Gastroesophageal sphincter (tissue), 4 donors: ENCODE measurements at regions not wholly inside any gene's neighbourhood (a gene's known extent, or its start where the extent isn't known, plus 50 kb on each side); places are given as distances from the start of the nearest gene placed in this dataset.

ENCODE experiments used
- ATAC-seq: fragments of 150-250 bp; one replicate; pipeline ENCODE4 v1.9.1; 2016; ENCODE audit warnings: mild to moderate bottlenecking, moderate library complexity
- H3K27ac ChIP-seq, 4 donors: fragments of 200-600 bp; sonication (generic) in 3 of 4; 1 replicate in 3 of 4; 2 replicates in 1 of 4; pipeline ENCODE4 v1.5.1; 2016 to 2019
- H3K27me3 ChIP-seq: fragments of 200-600 bp; sonication (generic); one replicate; pipeline ENCODE4 v1.5.1; 2019
- H3K36me3 ChIP-seq, 2 donors: fragments of 200-600 bp; sonication (generic); one replicate each; pipeline ENCODE4 v1.5.1; 2019; ENCODE audit warnings: control low read depth in 1 of 2
- H3K4me1 ChIP-seq, 3 donors: fragments of 200-600 bp; sonication (generic); 1 replicate in 2 of 3; 2 replicates in 1 of 3; pipeline ENCODE4 v1.5.1; 2016 to 2019; ENCODE audit warnings: control low read depth in 2 of 3
- H3K4me3 ChIP-seq, 2 donors: fragments of 200-600 bp; sonication (generic); one replicate each; pipeline ENCODE4 v1.5.1; 2019; ENCODE audit warnings: mild to moderate bottlenecking in 1 of 2, moderate library complexity in 1 of 2
- H3K9me3 ChIP-seq, 3 donors: fragments of 200-600 bp; sonication (generic); one replicate each; pipeline ENCODE4 v1.5.1; 2017 to 2019; ENCODE audit warnings: control low read depth in 2 of 3
- EP300 ChIP-seq: sonication (generic); formaldehyde crosslinking; IDR thresholded peaks from one replicate; pipeline ENCODE4 v1.6.1; 2017; ENCODE audit warnings: antibody characterized with exemption, mild to moderate bottlenecking
- POLR2A ChIP-seq, 2 donors: fragments of 450-650 bp; IDR thresholded peaks; one replicate each; pipeline ENCODE4 v1.6.1; 2017; ENCODE audit warnings: antibody characterized with exemption in 2 of 2, mild to moderate bottlenecking in 2 of 2, moderate library complexity in 1 of 2
- POLR2AphosphoS5 ChIP-seq: sonication (generic); formaldehyde crosslinking; IDR thresholded peaks from one replicate; pipeline ENCODE4 v1.6.1; 2017; ENCODE audit warnings: antibody characterized with exemption
- whole genome bisulfite sequencing, 2 donors: methylation state at CpG; one replicate each; pipeline ENCODE4 v1.1.5; 2018; ENCODE audit warnings: low coverage in 1 of 2; 5-methylcytosine and 5-hydroxymethylcytosine counted together
- TF ChIP-seq, protein P1 (sequence below), 4 experiments: fragments of 200-600 bp in 2 of 4; fragments of 450-650 bp in 2 of 4; sonication (generic) in 1 of 4; IDR thresholded peaks; one replicate each; pipeline ENCODE4 v1.5.1; 2017 to 2019; ENCODE audit warnings: antibody characterized with exemption in 4 of 4, mild to moderate bottlenecking in 2 of 4, moderate library complexity in 2 of 4

DNA sequence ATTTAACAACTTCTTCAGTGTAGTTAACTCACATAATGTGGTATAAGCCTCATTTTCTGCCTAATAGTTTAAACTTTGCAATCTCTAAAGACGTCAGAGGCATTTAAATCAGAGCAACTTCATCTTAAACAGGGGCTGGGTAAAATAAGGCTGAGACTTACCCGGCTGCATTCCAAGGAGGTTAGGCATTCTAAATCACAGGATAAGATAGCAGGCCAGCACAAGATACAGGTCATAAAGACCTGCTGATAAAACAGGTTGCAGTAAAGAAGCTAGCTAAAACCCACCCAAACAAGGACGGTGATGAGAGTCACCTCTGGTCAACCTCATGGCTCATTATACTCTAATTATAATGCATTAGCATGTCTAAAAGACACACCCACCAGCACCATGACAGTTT, 115.6 kb upstream of the PKP2 start:
- TF ChIP-seq POLR2A (IDR thresholded peaks at IDR 0.05) (no peak), EP300 (no peak), POLR2AphosphoS5 (no peak)
- TF ChIP-seq, protein P1, sequence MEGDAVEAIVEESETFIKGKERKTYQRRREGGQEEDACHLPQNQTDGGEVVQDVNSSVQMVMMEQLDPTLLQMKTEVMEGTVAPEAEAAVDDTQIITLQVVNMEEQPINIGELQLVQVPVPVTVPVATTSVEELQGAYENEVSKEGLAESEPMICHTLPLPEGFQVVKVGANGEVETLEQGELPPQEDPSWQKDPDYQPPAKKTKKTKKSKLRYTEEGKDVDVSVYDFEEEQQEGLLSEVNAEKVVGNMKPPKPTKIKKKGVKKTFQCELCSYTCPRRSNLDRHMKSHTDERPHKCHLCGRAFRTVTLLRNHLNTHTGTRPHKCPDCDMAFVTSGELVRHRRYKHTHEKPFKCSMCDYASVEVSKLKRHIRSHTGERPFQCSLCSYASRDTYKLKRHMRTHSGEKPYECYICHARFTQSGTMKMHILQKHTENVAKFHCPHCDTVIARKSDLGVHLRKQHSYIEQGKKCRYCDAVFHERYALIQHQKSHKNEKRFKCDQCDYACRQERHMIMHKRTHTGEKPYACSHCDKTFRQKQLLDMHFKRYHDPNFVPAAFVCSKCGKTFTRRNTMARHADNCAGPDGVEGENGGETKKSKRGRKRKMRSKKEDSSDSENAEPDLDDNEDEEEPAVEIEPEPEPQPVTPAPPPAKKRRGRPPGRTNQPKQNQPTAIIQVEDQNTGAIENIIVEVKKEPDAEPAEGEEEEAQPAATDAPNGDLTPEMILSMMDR (IDR thresholded peaks at IDR 0.05) = no peak
- Histone ChIP-seq H3K27ac (no peak overlapping the region), H3K9me3 (peaks cover 0 to 7% (median 0%) of the 10 kb centered on the region in 3 donors), H3K4me3 (no peak overlapping the region), H3K4me1 (no peaks in the 10 kb centered on the region), H3K27me3 (no peaks in the 10 kb centered on the region), H3K36me3 (no peaks in the 10 kb centered on the region)
- no peak for ATAC-seq
- WGBS, 2 donors = 15 to 46% methylated on average over 3 of the region's 3 CpGs

DNA sequence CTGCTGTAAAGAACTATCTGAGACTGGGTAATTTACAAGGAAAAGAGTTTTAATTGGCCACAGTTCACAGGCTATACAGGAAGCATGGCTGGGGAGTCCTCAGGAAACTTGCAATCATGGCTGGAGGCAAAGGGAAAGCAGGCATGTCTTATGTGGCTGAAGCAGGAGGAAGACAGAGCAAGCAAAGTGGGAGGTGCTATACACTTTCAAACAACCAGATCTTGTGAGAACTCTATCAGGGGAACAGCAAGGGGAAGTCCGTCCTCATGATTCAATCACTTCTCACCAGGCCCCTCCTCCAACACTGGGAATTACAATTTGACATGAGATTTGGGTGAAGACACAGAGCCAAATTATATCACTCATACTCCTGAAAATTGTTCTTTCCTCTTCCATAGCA, 109.5 kb upstream of the PKP2 start:
- peaks cover 3% of the 10 kb centered on the region for H3K27me3 ChIP-seq
- no peak for TF ChIP-seq POLR2A (IDR thresholded peaks at IDR 0.05)
- no peak for TF ChIP-seq POLR2AphosphoS5
- TF ChIP-seq, protein P1 (IDR thresholded peaks at IDR 0.05) = no peak
- no peak for TF ChIP-seq EP300
- ATAC-seq = no peak
- no peak overlapping the region for H3K4me3 ChIP-seq
- H3K27ac ChIP-seq = no peak overlapping the region
- peaks cover 0 to 33% (median 0%) of the 10 kb centered on the region in 3 donors for H3K9me3 ChIP-seq
- WGBS, 2 donors = 67 to 89% methylated on average over 1 of the region's 1 CpG
- no peaks in the 10 kb centered on the region for H3K36me3 ChIP-seq
- H3K4me1 ChIP-seq = no peaks in the 10 kb centered on the region

DNA sequence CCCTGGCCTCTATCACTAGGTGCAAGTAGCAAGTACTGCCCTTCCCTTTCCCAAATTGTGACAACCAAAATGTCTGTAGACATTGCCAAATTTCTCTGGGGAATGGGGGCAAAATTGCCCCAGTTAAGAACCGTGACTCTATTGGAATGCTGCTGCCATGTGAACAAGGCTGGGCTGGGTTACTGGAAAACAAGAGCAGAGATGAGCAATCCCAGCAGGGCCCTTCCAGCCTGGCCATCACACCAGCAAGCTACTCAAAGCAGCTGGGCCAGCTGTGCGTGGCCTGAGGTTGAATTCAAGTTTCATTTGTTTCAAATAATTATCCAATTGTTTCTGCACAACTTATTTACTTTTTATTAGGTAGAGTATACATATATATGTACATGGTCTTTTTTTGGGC, 103.4 kb upstream of the PKP2 start:
- WGBS, 2 donors = 88 to 89% methylated on average over 1 of the region's 2 CpGs
- no peak for ATAC-seq
- Histone ChIP-seq H3K36me3 (no peaks in the 10 kb centered on the region), H3K4me1 (no peaks in the 10 kb centered on the region), H3K27ac (no peak overlapping the region), H3K4me3 (no peak overlapping the region), H3K9me3 (peaks cover 0 to 28% (median 0%) of the 10 kb centered on the region in 3 donors), H3K27me3 (peaks cover 3% of the 10 kb centered on the region)
- TF ChIP-seq POLR2AphosphoS5 = no peak
- no peak for TF ChIP-seq POLR2A (IDR thresholded peaks at IDR 0.05)
- TF ChIP-seq, protein P1 (IDR thresholded peaks at IDR 0.05) = no peak
- TF ChIP-seq EP300 = no peak

DNA sequence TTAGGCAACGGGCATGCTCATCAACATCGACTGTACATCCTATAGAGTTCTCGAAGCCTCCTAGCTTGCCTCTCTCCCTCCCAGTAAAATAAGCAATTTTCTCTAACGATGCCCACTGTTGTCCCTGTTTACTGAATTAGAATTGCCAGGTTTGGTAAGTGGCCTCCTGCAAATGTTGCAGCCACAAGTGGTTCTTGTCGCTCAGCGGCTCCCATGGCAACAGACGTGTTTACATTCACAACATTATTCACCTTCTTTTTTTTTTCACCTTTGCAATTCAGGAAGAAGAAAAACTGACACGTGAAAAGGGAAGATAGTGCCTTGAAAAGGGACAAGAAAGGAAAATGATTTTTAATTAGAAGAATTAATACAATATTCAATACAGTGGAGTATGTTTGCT, 100.9 kb upstream of the PKP2 start:
- Histone ChIP-seq H3K9me3 (peaks cover 0 to 5% (median 0%) of the 10 kb centered on the region in 3 donors), H3K4me1 (no peaks in the 10 kb centered on the region), H3K27me3 (peaks cover 3% of the 10 kb centered on the region), H3K4me3 (no peak overlapping the region), H3K36me3 (no peaks in the 10 kb centered on the region), H3K27ac (no peak overlapping the region)
- TF ChIP-seq, protein P1 (IDR thresholded peaks at IDR 0.05) = no peak
- no peak for ATAC-seq
- WGBS, 2 donors = 29 to 52% methylated on average over 5 to 6 of the region's 8 CpGs

DNA sequence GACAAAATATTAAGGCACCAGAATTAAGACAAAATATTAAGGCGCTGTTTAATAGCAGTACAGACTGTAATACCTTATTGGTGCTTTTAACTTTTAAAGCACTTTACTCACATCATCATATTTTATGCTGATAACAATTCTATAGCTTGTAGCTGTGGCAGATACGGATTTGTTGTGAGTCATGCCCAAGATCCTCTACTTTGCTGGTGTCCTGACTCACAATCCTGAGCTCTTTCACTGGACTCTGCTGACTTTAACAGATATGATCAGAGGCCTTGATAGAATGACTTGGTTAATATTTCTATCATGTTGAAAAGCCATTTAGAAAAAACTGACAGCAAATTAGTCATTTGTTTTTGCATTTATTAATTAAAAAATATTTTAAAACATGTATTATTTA, 99.0 kb upstream of the PKP2 start:
- Histone ChIP-seq H3K36me3 (no peaks in the 10 kb centered on the region), H3K9me3 (no peaks in the 10 kb centered on the region), H3K4me3 (no peak overlapping the region), H3K27ac (no peak overlapping the region), H3K4me1 (no peaks in the 10 kb centered on the region), H3K27me3 (no peaks in the 10 kb centered on the region)
- TF ChIP-seq POLR2AphosphoS5 (no peak), EP300 (no peak), POLR2A (IDR thresholded peaks at IDR 0.05) (no peak)
- TF ChIP-seq, protein P1 (IDR thresholded peaks at IDR 0.05) = no peak
- WGBS, 2 donors = 38 to 39% methylated on average over 2 of the region's 2 CpGs
- ATAC-seq = no peak
